MCF 10A (cell line): ENCODE measurements at regions not wholly inside any gene's neighbourhood (a gene's known extent, or its start where the extent isn't known, plus 50 kb on each side); places are given as distances from the start of the nearest gene placed in this dataset.

Experiments used
- BruUV-seq: library from RNA; stranded (reverse); fragments of 400-500 nt; replicated peaks from 2 replicates; lab custom pipeline; 2021; lab: Mats Ljungman, UMichigan
- CTCF ChIA-PET: fragments of 300-600 bp; sonication (Branson Sonifier 250); formaldehyde crosslinking; extraction: SDS; loops from one replicate; lab custom pipeline; 2021; ENCODE audit warnings: antibody characterized with exemption, inconsistent platforms; lab: Yijun Ruan, JAX
- POLR2A ChIA-PET: fragments of 300-600, 350-650 bp; sonication (Branson Sonifier 250); formaldehyde crosslinking; extraction: SDS; loops from one replicate; lab custom pipeline; 2020; ENCODE audit warnings: antibody characterized with exemption, inconsistent platforms; lab: Yijun Ruan, JAX
- DNase-seq: peaks from one replicate; pipeline ENCODE4 v3.0.0-alpha.2; 2018; ENCODE audit not compliant: unreplicated experiment
- H3K27ac Mint-ChIP-seq: one replicate; pipeline ENCODE4 v1.8.0; 2022; ENCODE audit warnings: mild to moderate bottlenecking, low read depth, mixed read lengths; ENCODE audit not compliant: unreplicated experiment
- H3K27me3 Mint-ChIP-seq: one replicate; pipeline ENCODE4 v1.8.0; 2022; ENCODE audit warnings: mixed read lengths; ENCODE audit not compliant: insufficient read depth, unreplicated experiment
- H3K36me3 Mint-ChIP-seq: one replicate; pipeline ENCODE4 v1.8.0; 2022; ENCODE audit warnings: mild to moderate bottlenecking, moderate library complexity, mixed read lengths; ENCODE audit not compliant: insufficient read depth, unreplicated experiment
- H3K4me1 Mint-ChIP-seq: one replicate; pipeline ENCODE4 v1.8.0; 2022; ENCODE audit warnings: mixed read lengths; ENCODE audit not compliant: insufficient read depth, unreplicated experiment
- H3K4me3 Mint-ChIP-seq: one replicate; pipeline ENCODE4 v1.8.0; 2022; ENCODE audit warnings: mild to moderate bottlenecking, moderate library complexity, mixed read lengths; ENCODE audit not compliant: unreplicated experiment
- H3K9me3 Mint-ChIP-seq: one replicate; pipeline ENCODE4 v1.8.0; 2022; ENCODE audit warnings: mixed read lengths; ENCODE audit not compliant: unreplicated experiment
- CTCF ChIP-seq: fragments of 200-600 bp; IDR thresholded peaks from one replicate; pipeline ENCODE4 v1.8.0; 2022; ENCODE audit warnings: antibody characterized with exemption, mild to moderate bottlenecking; ENCODE audit not compliant: unreplicated experiment
- intact Hi-C: fragments of 100-400 bp; cut with micrococcal nuclease; formaldehyde crosslinking; loops from 2 replicates; pipeline ENCODE4 v1.14.1; 2022

GRCh38 chr20:24381886-24382285, 87.5 kb upstream of the SYNDIG1 start:
- Mint-ChIP-seq H3K9me3 (peaks cover 58% of the 10 kb centered on the region), H3K36me3 (no peaks in the 10 kb centered on the region), H3K27me3 (no peaks in the 10 kb centered on the region), H3K4me1 (no peaks in the 10 kb centered on the region), H3K27ac (no peak overlapping the region), H3K4me3 (no peak overlapping the region)
- DNase-seq = no peak
- intact Hi-C loops = no loop called here
- CTCF ChIA-PET = interaction anchor here (1.1 kb wide), 1 partner anchor 35 kb away, joined by 3 read pairs; no protein-coding TSS in a partner anchor
- POLR2A ChIA-PET = no interaction called here
- no peak for TF ChIP-seq CTCF
- BruUV-seq = no TSS peak

- Mint-ChIP-seq H3K27me3 (no peaks in the 10 kb centered on the region), H3K27ac (no peak overlapping the region), H3K4me1 (no peaks in the 10 kb centered on the region), H3K9me3 (peaks cover 52% of the 10 kb centered on the region), H3K36me3 (no peaks in the 10 kb centered on the region), H3K4me3 (no peak overlapping the region)
- ChIA-PET CTCF (no interaction called here), POLR2A (no interaction called here)
- TF ChIP-seq CTCF = no peak
- BruUV-seq = no TSS peak
- DNase-seq = no peak
- intact Hi-C loops = no loop called here
These were observed 89.9 kb upstream of the SYNDIG1 start for GRCh38 chr20:24379484-24379927.

GRCh38 chr20:24378661-24379483, 90.6 kb upstream of the SYNDIG1 start:
- no peaks in the 10 kb centered on the region for H3K27me3 Mint-ChIP-seq
- DNase-seq = no peak
- ChIA-PET POLR2A (interaction anchor here (0.6 kb wide), 1 partner anchor 1404 kb away, joined by 3 read pairs; no protein-coding TSS in a partner anchor), CTCF (interaction anchor here (0.9 kb wide), 1 partner anchor 154 kb away, joined by 3 read pairs; no protein-coding TSS in a partner anchor)
- H3K36me3 Mint-ChIP-seq = no peaks in the 10 kb centered on the region
- BruUV-seq = no TSS peak
- no peak for TF ChIP-seq CTCF
- H3K9me3 Mint-ChIP-seq = peaks cover 46% of the 10 kb centered on the region
- intact Hi-C loops = no loop called here
- H3K27ac Mint-ChIP-seq = no peak overlapping the region
- H3K4me1 Mint-ChIP-seq = no peaks in the 10 kb centered on the region
- no peak overlapping the region for H3K4me3 Mint-ChIP-seq

GRCh38 chr20:24376311-24377099, 92.9 kb upstream of the SYNDIG1 start:
- intact Hi-C loops = no loop called here
- POLR2A ChIA-PET = no interaction called here
- Mint-ChIP-seq H3K4me1 (no peaks in the 10 kb centered on the region), H3K4me3 (no peak overlapping the region), H3K27ac (no peak overlapping the region), H3K9me3 (peaks cover 35% of the 10 kb centered on the region), H3K36me3 (no peaks in the 10 kb centered on the region), H3K27me3 (no peaks in the 10 kb centered on the region)
- no peak for DNase-seq
- no TSS peak for BruUV-seq
- CTCF ChIA-PET = no interaction called here
- no peak for TF ChIP-seq CTCF
